Kidney (tissue), 13 donors: ENCODE measurements at regions not wholly inside any gene's neighbourhood (a gene's known extent, or its start where the extent isn't known, plus 50 kb on each side); places are given as distances from the start of the nearest gene placed in this dataset.

Experiments used
- DNase-seq, 5 donors: peaks; one replicate each; pipeline ENCODE4 v3.0.0-alpha.2; 2013 to 2020
- FAIRE-seq: peaks from 2 replicates; lab custom pipeline; 2012; peaks lifted over from hg19 to GRCh38; lab: Jason Lieb, UNC
- H3K27ac ChIP-seq, 2 donors: one replicate each; pipeline ENCODE4 v1.7.0; 2013; ENCODE audit warnings: low read depth in 2 of 2, low read length in 2 of 2, inconsistent platforms in 1 of 2
- H3K27me3 ChIP-seq: one replicate; pipeline ENCODE4 v1.7.1; 2013; ENCODE audit warnings: low read length, inconsistent platforms; ENCODE audit not compliant: control insufficient read depth, insufficient read depth
- H3K36me3 ChIP-seq, 3 donors: one replicate each; pipeline versions ENCODE4 v1.7.0 to v1.7.1; 2013; ENCODE audit warnings: low read length in 3 of 3, control low read depth in 1 of 3, inconsistent platforms in 1 of 3; ENCODE audit not compliant: insufficient read depth in 3 of 3, control insufficient read depth in 2 of 3
- H3K4me1 ChIP-seq, 3 donors: one replicate each; pipeline versions ENCODE4 v1.7.0 to v1.7.1; 2013; ENCODE audit warnings: low read length in 3 of 3, inconsistent platforms in 1 of 3, low read depth in 1 of 3; ENCODE audit not compliant: control insufficient read depth in 2 of 3, insufficient read depth in 2 of 3
- H3K4me3 ChIP-seq, 3 donors: one replicate each; pipeline versions ENCODE4 v1.7.0 to v1.8.1; 2013; ENCODE audit warnings: low read length in 3 of 3, control low read depth in 1 of 3, inconsistent platforms in 1 of 3
- H3K9ac ChIP-seq, 3 donors: one replicate each; pipeline versions ENCODE4 v1.7.0 to v1.7.1; 2013; ENCODE audit warnings: low read length in 3 of 3, control low read depth in 1 of 3, inconsistent platforms in 1 of 3
- H3K9me3 ChIP-seq, 3 donors: one replicate each; pipeline versions ENCODE4 v1.7.0 to v1.7.1; 2013; ENCODE audit warnings: low read length in 3 of 3, control low read depth in 1 of 3, inconsistent platforms in 1 of 3; ENCODE audit not compliant: control insufficient read depth in 2 of 3, insufficient read depth in 1 of 3
- CTCF ChIP-seq: IDR thresholded peaks from 3 replicates; pipeline ENCODE4 v1.5.1; 2012; ENCODE audit warnings: mild to moderate bottlenecking, moderate library complexity, borderline replicate concordance; ENCODE audit not compliant: insufficient read depth; ENCODE audit errors: extremely low read depth
- intact Hi-C: fragments of 100-400 bp; cut with DNase I; formaldehyde crosslinking; loops from one replicate; pipeline ENCODE4 v1.11.1; 2022
- donor health status: control.
- donor health status: control.
- donor health status: control.
- donor health status: control.
- donor health status: control.
- donor health status: DM: yes; HTN: yes; CAD: no.
- donor health status: Normal renal cell carcinoma (clear cell type).

- no peak for FAIRE-seq
- DNase-seq, result no peak
These were observed 127.3 kb downstream of the NR2F2 start for GRCh38 chr15:96457841-96458240.

DNA sequence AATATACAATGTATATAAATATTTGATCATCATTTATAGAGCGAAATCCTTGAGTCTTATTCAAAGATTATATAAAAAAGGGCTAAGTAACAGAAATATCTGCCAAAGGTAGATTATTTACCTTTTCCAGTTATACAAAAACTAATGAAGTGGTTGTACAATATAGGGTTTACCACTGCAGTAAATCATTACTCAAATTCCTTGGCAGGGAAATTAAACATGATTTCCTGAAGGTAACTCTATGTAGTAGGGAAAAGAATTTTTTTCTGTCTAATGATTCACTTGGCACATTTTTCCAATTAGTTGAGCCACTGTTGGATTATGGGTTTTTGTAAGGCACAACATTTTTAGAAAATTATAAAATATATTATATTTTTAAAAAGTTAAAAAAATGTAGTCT lies 129.6 kb downstream of the NR2F2 start:
- no peak for FAIRE-seq

More at GRCh38 chr15:96457841-96458240, 127.3 kb downstream of the NR2F2 start:
- Histone ChIP-seq H3K27ac (no peak overlapping the region), H3K36me3 (no peaks in the 10 kb centered on the region), H3K9ac (no peak overlapping the region), H3K27me3 (no peaks in the 10 kb centered on the region), H3K4me3 (no peak overlapping the region), H3K9me3 (no peaks in the 10 kb centered on the region), H3K4me1 (no peaks in the 10 kb centered on the region)
- intact Hi-C loops, result no loop called here
- TF ChIP-seq CTCF, result no peak

GRCh38 chr15:96462768-96463750 lies 132.6 kb downstream of the NR2F2 start:
- Histone ChIP-seq H3K27me3 (no peaks in the 10 kb centered on the region), H3K36me3 (no peaks in the 10 kb centered on the region), H3K9me3 (no peaks in the 10 kb centered on the region), H3K27ac (no peak overlapping the region), H3K4me1 (no peaks in the 10 kb centered on the region), H3K4me3 (no peak overlapping the region), H3K9ac (no peak overlapping the region)
- no peak for DNase-seq
- no peak for FAIRE-seq
- intact Hi-C loops, result no loop called here
- no peak for TF ChIP-seq CTCF

More for the DNA sequence above, 129.6 kb downstream of the NR2F2 start:
- Histone ChIP-seq H3K9ac (no peak overlapping the region), H3K27ac (no peak overlapping the region), H3K9me3 (no peaks in the 10 kb centered on the region), H3K4me1 (no peaks in the 10 kb centered on the region), H3K36me3 (no peaks in the 10 kb centered on the region), H3K4me3 (no peak overlapping the region), H3K27me3 (no peaks in the 10 kb centered on the region)
- TF ChIP-seq CTCF, result no peak
- intact Hi-C loops, result no loop called here
- DNase-seq, result peak in 2 of 5 donors; percentile 10 to 16
